C4-2B (cell line): ENCODE measurements at regions not wholly inside any gene's neighbourhood (a gene's known extent, or its start where the extent isn't known, plus 50 kb on each side); places are given as distances from the start of the nearest gene placed in this dataset.

ENCODE experiments used
- CTCF ChIP-seq: fragments of 450-650 bp; conservative IDR thresholded peaks from 2 replicates; pipeline ENCODE4 v1.5.1; 2017; ENCODE audit warnings: mild to moderate bottlenecking
- ZFX ChIP-seq: fragments of 450-650 bp; IDR thresholded peaks from 2 replicates; pipeline ENCODE4 v1.6.1; 2017

- no peak for TF ChIP-seq CTCF
- TF ChIP-seq ZFX: no peak
Measured at GRCh38 chr4:13875181-13875580, 247.7 kb upstream of the BOD1L1 start.
